ENCODE measurements at regions not wholly inside any gene's neighbourhood (a gene's known extent, or its start where the extent isn't known, plus 50 kb on each side); places are given as distances from the start of the nearest gene placed in this dataset.

DNA sequence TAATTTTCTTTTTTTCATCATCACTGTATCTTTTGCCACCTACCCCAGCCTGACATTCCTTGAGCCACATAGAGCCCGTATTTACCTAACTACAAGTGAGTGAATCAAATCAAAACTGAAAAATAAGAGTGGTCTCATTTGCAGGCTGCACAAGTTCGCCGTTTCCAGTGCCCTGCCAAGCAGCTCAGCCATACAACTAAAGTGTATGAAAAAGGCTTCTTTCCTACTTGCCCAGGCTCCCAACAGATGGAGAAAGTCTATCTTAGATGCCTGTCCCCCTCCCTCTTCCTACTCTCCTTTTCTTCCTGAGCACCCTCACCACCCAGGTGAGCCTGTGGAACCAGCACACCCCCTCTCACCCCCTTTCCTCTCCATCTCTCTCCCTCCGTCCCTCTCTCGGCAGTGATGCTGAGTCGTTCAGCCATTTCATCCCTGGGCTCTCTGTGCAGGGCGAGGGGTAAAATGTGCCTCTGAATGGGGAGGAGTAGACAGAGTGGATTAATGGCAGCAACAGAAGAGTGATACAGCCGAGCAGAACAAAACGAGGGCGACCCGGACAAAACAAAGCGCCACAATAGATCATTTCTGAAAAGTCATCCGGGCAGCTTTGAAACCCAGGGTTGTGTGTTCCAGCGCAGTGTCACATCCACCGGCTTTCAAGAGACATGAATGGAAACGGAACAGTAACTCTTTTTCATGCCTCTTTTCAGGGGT is 65.0 kb upstream of the POU3F3 start:
- TF ChIP-seq, protein P1, sequence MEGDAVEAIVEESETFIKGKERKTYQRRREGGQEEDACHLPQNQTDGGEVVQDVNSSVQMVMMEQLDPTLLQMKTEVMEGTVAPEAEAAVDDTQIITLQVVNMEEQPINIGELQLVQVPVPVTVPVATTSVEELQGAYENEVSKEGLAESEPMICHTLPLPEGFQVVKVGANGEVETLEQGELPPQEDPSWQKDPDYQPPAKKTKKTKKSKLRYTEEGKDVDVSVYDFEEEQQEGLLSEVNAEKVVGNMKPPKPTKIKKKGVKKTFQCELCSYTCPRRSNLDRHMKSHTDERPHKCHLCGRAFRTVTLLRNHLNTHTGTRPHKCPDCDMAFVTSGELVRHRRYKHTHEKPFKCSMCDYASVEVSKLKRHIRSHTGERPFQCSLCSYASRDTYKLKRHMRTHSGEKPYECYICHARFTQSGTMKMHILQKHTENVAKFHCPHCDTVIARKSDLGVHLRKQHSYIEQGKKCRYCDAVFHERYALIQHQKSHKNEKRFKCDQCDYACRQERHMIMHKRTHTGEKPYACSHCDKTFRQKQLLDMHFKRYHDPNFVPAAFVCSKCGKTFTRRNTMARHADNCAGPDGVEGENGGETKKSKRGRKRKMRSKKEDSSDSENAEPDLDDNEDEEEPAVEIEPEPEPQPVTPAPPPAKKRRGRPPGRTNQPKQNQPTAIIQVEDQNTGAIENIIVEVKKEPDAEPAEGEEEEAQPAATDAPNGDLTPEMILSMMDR (IDR thresholded peaks at IDR 0.05): no peak
- no peaks in the 10 kb centered on the region for H3K36me3 ChIP-seq (ENCODE audit: control insufficient read depth, insufficient read depth, low read length)
- H3K9me3 ChIP-seq (ENCODE audit: control insufficient read depth, insufficient read depth, low read length): no peaks in the 10 kb centered on the region
- no peaks in the 10 kb centered on the region for H3K9me3 Mint-ChIP-seq
- H3K4me1 ChIP-seq (ENCODE audit: control insufficient read depth, insufficient read depth, low read length): no peaks in the 10 kb centered on the region
- no peaks in the 10 kb centered on the region for H3K4me1 Mint-ChIP-seq
- no peak overlapping the region for H3K27ac Mint-ChIP-seq
- no peak overlapping the region for H3K27ac ChIP-seq (ENCODE audit: low read length)
- no peaks in the 10 kb centered on the region for H3K27me3 ChIP-seq (ENCODE audit: control insufficient read depth, insufficient read depth, low read length)
- no peak overlapping the region for H3K4me3 ChIP-seq (ENCODE audit: low read length)
- no peak overlapping the region for H3K4me3 Mint-ChIP-seq
- intact Hi-C loops (cut with micrococcal nuclease): no loop called here
- H3K27me3 Mint-ChIP-seq (ENCODE audit: low read depth in 2 of 2): peaks cover 4 to 27% of the 10 kb centered on the region in 2 donors
- no peaks in the 10 kb centered on the region for H3K36me3 Mint-ChIP-seq
- no peak for DNase-seq
- ATAC-seq: no peak
- WGBS (ENCODE audit: insufficient coverage): 90% methylated on average over 15 of the region's 16 CpGs

DNA sequence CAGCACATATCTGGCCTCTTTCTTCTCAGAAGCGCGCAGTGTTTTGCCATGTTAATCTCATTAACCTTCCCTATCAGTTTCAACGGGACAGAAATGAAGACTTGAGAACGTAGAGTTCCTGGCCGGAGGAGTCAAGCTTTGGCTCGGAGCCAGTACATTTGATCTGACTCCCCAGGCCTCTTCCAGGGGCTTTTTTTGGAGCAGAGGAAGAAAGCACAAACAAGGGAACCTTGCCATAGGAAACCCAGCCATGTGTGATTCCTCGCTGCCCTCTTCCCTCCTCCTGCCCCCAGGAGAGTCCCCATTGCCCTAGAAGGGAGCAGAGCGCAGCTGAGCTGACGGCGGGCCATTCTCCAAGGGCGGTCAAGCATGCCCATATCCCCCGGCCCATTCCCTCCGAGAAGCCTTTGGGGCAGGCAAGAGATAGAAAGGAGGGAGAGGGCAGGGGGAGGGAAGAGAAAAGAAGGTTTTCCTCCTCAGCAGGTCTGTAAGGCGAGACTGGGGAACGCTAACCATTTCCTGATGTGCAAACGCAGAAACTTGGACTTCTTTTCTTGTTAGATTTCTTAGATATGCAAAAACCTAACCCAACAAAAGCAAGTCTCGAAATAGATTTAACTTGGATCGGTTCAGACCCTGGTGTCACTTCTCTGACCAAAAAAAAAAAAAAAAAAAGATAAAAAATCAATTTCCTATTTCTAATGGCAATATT is 63.7 kb upstream of the POU3F3 start:
- no peak overlapping the region for H3K27ac Mint-ChIP-seq
- ATAC-seq (no peak), DNase-seq (no peak)
- no peaks in the 10 kb centered on the region for H3K9me3 Mint-ChIP-seq
- H3K27me3 ChIP-seq (ENCODE audit: control insufficient read depth, insufficient read depth, low read length): no peaks in the 10 kb centered on the region
- intact Hi-C loops (cut with micrococcal nuclease): no loop called here
- no peaks in the 10 kb centered on the region for H3K36me3 Mint-ChIP-seq
- no peak overlapping the region for H3K4me3 ChIP-seq (ENCODE audit: low read length)
- TF ChIP-seq, protein P1 (IDR thresholded peaks at IDR 0.05): no peak
- no peaks in the 10 kb centered on the region for H3K4me1 Mint-ChIP-seq
- H3K27me3 Mint-ChIP-seq (ENCODE audit: low read depth in 2 of 2): peaks cover 6 to 29% of the 10 kb centered on the region in 2 donors
- no peak overlapping the region for H3K4me3 Mint-ChIP-seq
- no peaks in the 10 kb centered on the region for H3K4me1 ChIP-seq (ENCODE audit: control insufficient read depth, insufficient read depth, low read length)
- no peaks in the 10 kb centered on the region for H3K9me3 ChIP-seq (ENCODE audit: control insufficient read depth, insufficient read depth, low read length)
- 86% methylated on average over 18 of the region's 18 CpGs for WGBS (ENCODE audit: insufficient coverage)
- H3K27ac ChIP-seq (ENCODE audit: low read length): no peak overlapping the region
- H3K36me3 ChIP-seq (ENCODE audit: control insufficient read depth, insufficient read depth, low read length): no peaks in the 10 kb centered on the region

DNA sequence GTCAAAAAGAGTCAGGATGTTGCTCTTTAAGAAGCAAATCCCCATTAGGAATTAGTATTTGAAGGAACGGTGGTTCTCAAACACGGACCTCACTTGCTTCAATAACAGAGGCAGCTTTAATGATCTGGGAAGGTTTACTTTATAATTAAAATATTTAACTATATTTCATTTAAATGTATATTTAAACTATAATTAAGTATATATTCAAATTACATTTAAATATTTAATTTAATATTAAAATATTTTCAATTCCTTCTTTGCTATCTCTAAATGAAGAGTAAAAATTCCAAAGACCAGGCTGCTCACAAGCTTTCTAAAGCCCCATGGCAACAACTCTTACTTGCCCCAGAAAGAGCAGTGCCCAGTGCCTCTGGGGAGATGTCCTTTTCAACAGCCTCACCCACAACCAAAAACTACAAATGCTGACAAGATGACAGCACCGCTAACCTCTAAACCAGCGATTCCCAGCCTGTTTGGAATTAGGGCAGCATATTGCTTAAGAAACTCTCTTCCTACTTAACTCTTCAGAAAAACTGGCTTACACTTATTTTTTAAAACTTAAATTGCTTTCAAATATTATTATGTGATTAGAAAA is 62.9 kb upstream of the POU3F3 start:
- Mint-ChIP-seq H3K27ac (no peak overlapping the region), H3K9me3 (no peaks in the 10 kb centered on the region), H3K4me1 (no peaks in the 10 kb centered on the region), H3K36me3 (no peaks in the 10 kb centered on the region), H3K27me3 (ENCODE audit: low read depth in 2 of 2) (peaks cover 12 to 35% of the 10 kb centered on the region in 2 donors), H3K4me3 (no peak overlapping the region)
- intact Hi-C loops (cut with micrococcal nuclease): no loop called here
- ATAC-seq (no peak), DNase-seq (no peak)
- no peak overlapping the region for H3K4me3 ChIP-seq (ENCODE audit: low read length)
- H3K9me3 ChIP-seq (ENCODE audit: control insufficient read depth, insufficient read depth, low read length): no peaks in the 10 kb centered on the region
- TF ChIP-seq, protein P1 (IDR thresholded peaks at IDR 0.05): no peak
- no peak overlapping the region for H3K27ac ChIP-seq (ENCODE audit: low read length)
- 78% methylated on average over 2 of the region's 4 CpGs for WGBS (ENCODE audit: insufficient coverage)
- H3K36me3 ChIP-seq (ENCODE audit: control insufficient read depth, insufficient read depth, low read length): no peaks in the 10 kb centered on the region
- no peaks in the 10 kb centered on the region for H3K4me1 ChIP-seq (ENCODE audit: control insufficient read depth, insufficient read depth, low read length)
- H3K27me3 ChIP-seq (ENCODE audit: control insufficient read depth, insufficient read depth, low read length): no peaks in the 10 kb centered on the region

Data from natural killer cell (primary cell).